Mesodermal cell (in vitro differentiated cells): ENCODE measurements at regions not wholly inside any gene's neighbourhood (a gene's known extent, or its start where the extent isn't known, plus 50 kb on each side); places are given as distances from the start of the nearest gene placed in this dataset.

ENCODE experiments used
- H3K27ac ChIP-seq: 2 replicates; pipeline ENCODE4 v1.7.0; 2013; ENCODE audit warnings: mild to moderate bottlenecking, low read depth, low read length, moderate library complexity; ENCODE audit not compliant: severe bottlenecking
- H3K36me3 ChIP-seq: 2 replicates; pipeline ENCODE4 v1.7.1; 2013; ENCODE audit warnings: mild to moderate bottlenecking, low read length, moderate library complexity; ENCODE audit not compliant: control insufficient read depth, insufficient read depth
- H3K4me1 ChIP-seq: one replicate; pipeline ENCODE4 v1.7.1; 2013; ENCODE audit warnings: mild to moderate bottlenecking, low read length; ENCODE audit not compliant: insufficient read depth, control insufficient read depth, poor library complexity, severe bottlenecking
- H3K4me3 ChIP-seq: 2 replicates; pipeline ENCODE4 v1.7.0; 2013; ENCODE audit warnings: low read length, control low read depth, mild to moderate bottlenecking; ENCODE audit not compliant: insufficient read depth, poor library complexity, severe bottlenecking; ENCODE audit errors: extremely low read depth
- H3K9me3 ChIP-seq: 2 replicates; pipeline ENCODE4 v1.7.1; 2013; ENCODE audit warnings: mild to moderate bottlenecking, low read length, moderate library complexity; ENCODE audit not compliant: control insufficient read depth
- WGBS, 2 experiments: methylation state at CpG; one replicate each; pipeline ENCODE4 v1.1.5; 2013; ENCODE audit warnings: missing lambda C conversion rate in 2 of 2; ENCODE audit not compliant: insufficient coverage in 2 of 2; 5-methylcytosine and 5-hydroxymethylcytosine counted together

DNA sequence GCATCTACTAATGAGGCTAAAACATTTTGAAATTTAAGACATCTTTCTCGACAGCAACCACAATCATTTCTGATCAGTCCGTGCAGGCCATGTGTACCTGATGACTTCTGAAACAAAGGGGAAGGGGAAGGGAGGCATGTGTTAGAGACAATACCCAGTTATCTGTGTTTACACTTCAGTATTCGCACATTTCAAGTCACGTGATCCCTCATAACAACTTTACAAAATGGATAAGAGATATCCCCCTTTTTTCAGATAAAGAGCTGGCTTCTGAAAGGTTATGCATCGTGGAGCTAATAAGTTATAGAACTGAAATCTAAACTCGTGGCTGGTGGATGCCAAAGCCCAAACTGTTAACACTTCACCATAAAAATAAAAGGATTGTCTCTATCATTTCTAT, 175.7 kb downstream of the CHRM3 start:
- Histone ChIP-seq H3K27ac (no peak overlapping the region), H3K4me1 (no peaks in the 10 kb centered on the region), H3K9me3 (no peaks in the 10 kb centered on the region), H3K36me3 (no peaks in the 10 kb centered on the region), H3K4me3 (no peak overlapping the region)
- WGBS, 2 experiments, result no CpG with 5 or more reads among the region's 6 CpGs

DNA sequence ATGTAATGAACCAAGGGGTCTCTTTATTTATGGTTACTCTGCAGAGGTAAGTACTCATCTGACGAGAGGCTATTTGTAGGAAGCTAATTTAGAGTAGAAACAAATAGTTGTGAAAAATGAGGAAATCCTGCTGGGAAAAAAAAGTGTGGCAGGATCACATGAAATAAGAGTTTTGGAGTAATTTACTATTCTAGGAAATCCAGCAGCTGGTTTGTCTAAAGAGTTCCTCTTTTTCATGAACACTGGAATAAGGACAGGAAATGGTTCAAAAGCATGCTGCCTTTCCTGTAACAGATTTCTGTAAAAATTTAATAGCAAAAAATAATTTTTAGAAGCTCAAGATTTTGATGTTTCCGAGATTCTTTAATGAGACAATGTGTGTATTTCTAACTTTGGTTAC, 177.3 kb downstream of the CHRM3 start:
- no peak overlapping the region for H3K27ac ChIP-seq

DNA sequence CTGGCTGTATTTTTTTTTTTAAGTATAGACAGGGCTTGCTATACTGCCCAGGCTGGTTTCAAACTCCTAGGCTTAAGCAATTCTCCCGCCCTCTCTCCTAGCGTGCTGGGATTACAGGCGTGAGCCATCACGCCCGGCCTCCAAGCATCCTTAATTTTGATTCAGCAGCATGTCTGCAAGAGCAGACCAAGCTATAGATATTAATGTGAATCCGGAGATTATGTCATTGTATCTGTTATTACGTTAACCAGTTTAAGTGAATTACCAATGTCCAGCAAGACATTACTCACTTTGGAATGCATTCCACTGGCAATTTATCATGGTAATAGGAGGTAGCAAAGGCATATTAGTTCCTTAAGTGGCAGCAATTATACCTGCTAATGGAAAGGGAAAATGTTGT, 179.7 kb downstream of the CHRM3 start:
- H3K4me3 ChIP-seq, result no peak overlapping the region
- 89 to 92% methylated on average over 5 to 7 of the region's 7 CpGs for WGBS, 2 experiments

More for the DNA sequence above, 177.3 kb downstream of the CHRM3 start:
- Histone ChIP-seq H3K4me1 (no peaks in the 10 kb centered on the region), H3K4me3 (no peak overlapping the region), H3K36me3 (no peaks in the 10 kb centered on the region), H3K9me3 (no peaks in the 10 kb centered on the region)
- 100% methylated on average over 1 to 2 of the region's 2 CpGs for WGBS, 2 experiments

DNA sequence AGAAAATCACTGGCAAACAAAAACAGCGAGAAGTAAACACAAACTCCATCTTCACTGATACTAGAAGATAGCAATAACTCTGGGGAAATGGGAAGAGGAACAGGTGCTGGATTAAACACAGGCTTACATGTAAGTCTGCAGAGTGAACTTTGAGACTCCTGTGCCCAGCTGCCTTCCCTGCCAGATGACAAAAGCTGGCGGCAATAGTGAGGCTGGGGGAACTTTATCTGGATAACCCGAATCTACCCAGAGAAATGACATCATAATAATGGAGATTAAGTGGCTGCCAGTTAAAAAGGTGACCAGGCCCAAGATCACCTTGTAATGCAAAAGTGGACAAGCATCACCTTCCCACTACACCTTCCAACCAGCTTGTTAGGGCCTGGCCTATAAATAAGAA, 184.5 kb downstream of the CHRM3 start:
- WGBS, 2 experiments, result 100% methylated on average over 1 to 2 of the region's 3 CpGs
- H3K4me3 ChIP-seq, result no peak overlapping the region
- H3K27ac ChIP-seq, result no peak overlapping the region
- H3K9me3 ChIP-seq, result no peaks in the 10 kb centered on the region
- H3K36me3 ChIP-seq, result no peaks in the 10 kb centered on the region
- no peaks in the 10 kb centered on the region for H3K4me1 ChIP-seq

More for the DNA sequence above, 179.7 kb downstream of the CHRM3 start:
- no peaks in the 10 kb centered on the region for H3K4me1 ChIP-seq
- no peaks in the 10 kb centered on the region for H3K9me3 ChIP-seq
- H3K27ac ChIP-seq, result no peak overlapping the region
- H3K36me3 ChIP-seq, result no peaks in the 10 kb centered on the region

DNA sequence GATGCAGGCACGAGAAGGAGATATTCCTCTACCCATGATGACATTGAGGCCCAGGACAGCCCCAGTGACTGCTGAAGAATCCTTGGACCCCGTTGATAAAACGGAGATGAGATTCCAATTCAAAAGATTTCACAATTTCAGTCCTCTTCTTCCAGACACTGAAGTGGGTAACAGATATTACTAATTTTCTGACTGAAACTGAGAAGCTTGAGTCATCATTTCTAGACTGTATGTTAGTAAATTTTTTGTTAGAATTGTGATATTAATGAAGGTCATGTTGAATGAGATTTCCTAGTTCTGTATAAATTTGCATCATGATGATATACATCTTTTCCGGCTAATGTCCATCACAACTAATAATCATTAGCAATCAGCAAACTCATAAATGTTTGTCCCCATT, 185.8 kb downstream of the CHRM3 start:
- no peaks in the 10 kb centered on the region for H3K36me3 ChIP-seq
- WGBS, 2 experiments, result 80 to 100% methylated on average over 1 to 3 of the region's 4 CpGs
- no peak overlapping the region for H3K27ac ChIP-seq
- H3K9me3 ChIP-seq, result no peaks in the 10 kb centered on the region
- no peak overlapping the region for H3K4me3 ChIP-seq
- no peaks in the 10 kb centered on the region for H3K4me1 ChIP-seq

DNA sequence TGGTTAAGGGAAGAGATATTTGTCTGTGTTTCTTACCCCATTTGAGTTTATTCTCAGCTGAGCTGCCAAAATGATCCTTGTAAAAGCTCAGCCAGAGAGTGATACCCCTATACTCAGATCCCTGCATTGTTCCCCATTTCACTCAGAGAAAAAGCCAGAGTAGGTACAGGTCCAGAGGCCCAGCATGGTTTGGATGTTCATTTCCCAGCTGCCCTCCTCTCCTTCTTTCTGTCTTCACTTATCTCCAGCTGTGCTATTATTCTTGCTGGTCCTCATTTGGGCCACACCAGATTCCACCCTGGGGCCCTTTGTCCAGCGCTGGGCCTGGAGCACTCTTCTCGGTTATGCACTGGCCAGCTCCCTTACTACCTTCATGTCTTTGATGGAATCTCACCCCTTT, 187.7 kb downstream of the CHRM3 start:
- Histone ChIP-seq H3K9me3 (no peaks in the 10 kb centered on the region), H3K36me3 (no peaks in the 10 kb centered on the region), H3K27ac (no peak overlapping the region), H3K4me3 (no peak overlapping the region), H3K4me1 (no peaks in the 10 kb centered on the region)
- 88 to 100% methylated on average over 2 of the region's 2 CpGs for WGBS, 2 experiments

DNA sequence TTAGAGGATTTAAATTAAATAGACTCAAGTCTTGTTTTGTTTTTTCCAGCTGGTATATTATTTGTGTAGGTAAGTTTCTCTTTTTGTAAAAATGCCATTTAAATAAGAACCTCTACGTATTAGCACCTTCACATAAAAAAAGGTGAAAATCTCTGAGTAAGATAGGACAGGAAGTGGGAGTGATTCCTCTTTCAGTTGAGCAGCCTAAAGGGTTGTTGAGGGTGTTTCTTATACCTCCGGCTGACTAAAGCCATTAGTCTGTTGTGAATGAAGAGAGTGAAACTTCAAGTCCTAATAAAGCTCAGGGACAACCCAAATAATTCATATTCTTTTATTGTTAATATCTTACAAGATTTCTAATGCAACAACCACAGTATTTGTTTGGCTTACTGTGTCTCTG, 188.7 kb downstream of the CHRM3 start:
- no peaks in the 10 kb centered on the region for H3K9me3 ChIP-seq
- H3K27ac ChIP-seq, result no peak overlapping the region
- H3K36me3 ChIP-seq, result no peaks in the 10 kb centered on the region
- H3K4me3 ChIP-seq, result no peak overlapping the region
- WGBS, 2 experiments, result no CpG with 5 or more reads among the region's 2 CpGs
- no peaks in the 10 kb centered on the region for H3K4me1 ChIP-seq

DNA sequence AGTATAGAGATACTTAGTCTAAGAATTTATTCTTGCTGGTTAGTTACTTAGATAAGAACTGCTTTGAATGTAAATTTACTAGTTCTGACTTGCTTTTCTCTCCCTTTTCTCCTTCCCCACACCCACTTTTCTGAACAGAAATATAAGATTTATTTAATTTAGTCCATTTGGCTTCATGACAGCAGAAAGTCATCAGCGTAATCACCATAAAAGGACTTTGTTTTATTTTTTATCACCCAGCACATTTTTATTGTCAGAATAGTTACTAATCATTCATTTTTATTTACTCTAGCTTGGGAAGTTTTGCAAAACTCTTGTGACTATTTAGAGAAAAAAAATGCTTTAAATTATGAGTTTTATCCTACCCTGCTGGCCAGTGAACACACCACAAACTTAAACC, 197.2 kb downstream of the CHRM3 start:
- Histone ChIP-seq H3K9me3 (no peaks in the 10 kb centered on the region), H3K27ac (no peak overlapping the region), H3K4me3 (no peak overlapping the region), H3K36me3 (no peaks in the 10 kb centered on the region), H3K4me1 (no peaks in the 10 kb centered on the region)
- WGBS, 2 experiments, result no CpG with 5 or more reads among the region's 1 CpG

DNA sequence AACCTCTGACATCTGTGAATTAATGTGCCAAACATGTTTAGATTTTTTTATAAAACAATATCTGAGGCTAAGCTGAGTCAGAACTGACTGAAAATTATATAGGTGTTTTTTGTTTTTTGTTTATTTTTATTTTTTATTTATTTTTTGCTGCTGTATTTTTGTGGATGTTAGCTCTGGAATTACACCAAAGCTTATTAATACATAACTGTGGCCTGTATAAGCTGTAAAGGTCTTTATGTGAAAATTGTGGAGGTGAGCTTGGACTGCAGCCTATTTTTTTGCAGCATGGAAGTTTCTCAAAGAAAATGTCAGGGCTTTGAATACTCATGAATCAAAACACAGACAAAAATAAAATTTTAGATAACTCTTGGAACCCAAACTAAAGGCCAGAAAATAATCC, 199.8 kb downstream of the CHRM3 start:
- no peak overlapping the region for H3K4me3 ChIP-seq
- no peaks in the 10 kb centered on the region for H3K4me1 ChIP-seq
- H3K36me3 ChIP-seq, result no peaks in the 10 kb centered on the region
- no peaks in the 10 kb centered on the region for H3K9me3 ChIP-seq
- no peak overlapping the region for H3K27ac ChIP-seq

DNA sequence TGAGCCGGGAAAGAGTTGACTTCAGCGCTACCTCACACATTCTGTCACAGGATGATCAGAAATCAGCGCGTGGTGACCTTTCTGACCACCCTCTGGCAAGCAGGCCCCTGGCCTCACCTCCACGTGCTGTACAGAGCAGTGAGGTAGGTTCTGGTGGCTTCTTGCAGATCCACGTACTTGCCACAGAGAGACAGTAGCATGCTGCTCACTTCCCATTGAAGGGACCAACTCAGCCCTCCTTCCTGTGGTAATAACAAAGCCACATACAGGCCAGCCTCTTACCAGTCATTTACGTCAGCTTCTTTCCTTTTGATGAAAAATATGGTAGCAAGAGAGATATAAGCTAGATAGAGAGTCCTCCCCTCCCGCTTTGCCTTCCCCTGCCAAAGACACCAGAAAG, 200.7 kb downstream of the CHRM3 start:
- H3K27ac ChIP-seq, result no peak overlapping the region
- no peaks in the 10 kb centered on the region for H3K9me3 ChIP-seq
- 70 to 80% methylated on average over 4 to 5 of the region's 8 CpGs for WGBS, 2 experiments
- no peaks in the 10 kb centered on the region for H3K36me3 ChIP-seq
- no peaks in the 10 kb centered on the region for H3K4me1 ChIP-seq
- H3K4me3 ChIP-seq, result no peak overlapping the region

DNA sequence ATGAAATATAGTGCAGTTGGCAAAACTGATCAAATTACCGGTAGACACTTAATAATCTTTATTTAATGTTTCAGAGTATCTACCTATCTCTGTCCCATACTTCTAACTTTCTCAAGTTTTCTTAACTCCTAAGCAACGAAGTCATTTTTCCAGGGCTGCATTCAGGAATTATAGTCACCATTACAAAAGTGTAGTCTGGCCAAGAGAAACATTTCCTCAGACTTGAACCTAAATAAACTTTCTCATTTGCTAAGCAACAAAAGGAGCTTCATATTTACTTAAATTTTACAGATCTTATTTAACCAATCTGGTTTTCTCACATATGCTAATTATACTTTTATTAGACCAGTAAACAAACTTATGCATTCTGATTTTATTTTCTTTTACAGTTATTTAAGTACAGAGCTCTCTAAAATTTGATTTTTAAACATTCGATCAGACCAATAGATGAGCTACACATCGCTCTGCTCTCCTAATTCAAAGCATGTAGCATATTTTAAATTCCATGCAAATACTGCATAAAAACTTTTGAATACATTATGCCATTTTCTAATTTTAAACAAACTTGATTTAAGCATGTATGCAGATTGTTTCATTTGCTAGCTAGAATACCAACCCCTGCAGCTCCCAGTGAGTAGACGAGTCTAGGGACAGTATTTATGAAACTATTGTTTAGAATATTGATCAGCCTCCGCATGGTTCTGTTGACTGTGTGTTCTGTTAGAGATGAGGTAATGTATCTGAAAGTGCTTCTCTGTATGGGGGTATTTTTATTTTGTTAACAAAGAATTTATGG, 201.4 kb downstream of the CHRM3 start:
- 89 to 90% methylated on average over 3 to 4 of the region's 6 CpGs for WGBS, 2 experiments
- Histone ChIP-seq H3K9me3 (no peaks in the 10 kb centered on the region), H3K27ac (no peak overlapping the region), H3K4me3 (no peak overlapping the region), H3K4me1 (peaks cover 2% of the 10 kb centered on the region), H3K36me3 (no peaks in the 10 kb centered on the region)
